ENCODE measurements at regions not wholly inside any gene's neighbourhood (a gene's known extent, or its start where the extent isn't known, plus 50 kb on each side); places are given as distances from the start of the nearest gene placed in this dataset.

DNA sequence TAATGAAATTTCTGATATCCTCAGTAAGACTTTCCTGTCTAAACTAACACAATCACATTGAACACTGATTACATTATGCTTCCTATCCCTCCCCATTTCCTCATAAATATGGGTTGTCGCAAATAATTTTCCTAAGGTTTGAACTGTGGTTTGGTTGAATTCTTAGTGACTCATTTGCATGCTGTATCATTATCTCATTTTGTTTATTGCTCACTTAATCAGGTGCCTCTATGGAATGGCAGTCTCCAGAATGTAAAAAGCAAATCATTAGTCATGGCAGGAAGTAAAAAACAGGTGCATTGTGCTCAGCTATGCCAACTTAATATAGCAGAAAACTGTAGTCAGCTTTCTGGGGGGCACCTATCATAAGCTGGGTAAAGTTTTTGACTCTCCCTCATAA is 216.0 kb upstream of the ZBTB20 start:
- H4K20me1 ChIP-seq (ENCODE audit: insufficient read depth, low read length), result no peaks in the 10 kb centered on the region
- no peak overlapping the region for H3K56ac ChIP-seq (ENCODE audit: extremely low read depth, insufficient read depth, low read length)
- peak; percentile 41 for DNase-seq
- no CpG with 5 or more reads among the region's 1 CpG for WGBS, 2 experiments (ENCODE audit: extremely low coverage in 2 of 2, insufficient read length in 1 of 2)
- H2BK20ac ChIP-seq (ENCODE audit: low read depth, low read length), result no peak overlapping the region
- no peak overlapping the region for H2AFZ ChIP-seq (replicated peaks; ENCODE audit: low read length, poor library complexity)
- no peak for ATAC-seq (ENCODE audit: low read depth)
- in situ Hi-C loops (cut with MboI; ENCODE audit: low sequenced_read_pairs) (no loop called here), dilution Hi-C loops (cut with HindIII; ENCODE audit: low sequenced_read_pairs, unreplicated experiment) (no loop called here), intact Hi-C loops (cut with micrococcal nuclease) (no loop called here)
- no peak overlapping the region for H3K14ac ChIP-seq (replicated peaks; ENCODE audit: low read depth, low read length)
- no peaks in the 10 kb centered on the region for H3K9me3 ChIP-seq (ENCODE audit: control insufficient read depth, insufficient read depth, low read length)
- no peaks in the 10 kb centered on the region for H3K9me1 ChIP-seq (ENCODE audit: insufficient read depth, low read length)
- no peak overlapping the region for H3K18ac ChIP-seq (ENCODE audit: low read depth, low read length)
- no peak for TF ChIP-seq RAD21 (IDR thresholded peaks at IDR 0.05; ENCODE audit: low read length)
- TF ChIP-seq MAZ (IDR thresholded peaks at IDR 0.05; ENCODE audit: borderline replicate concordance, low read depth, low read length), result no peak
- TF ChIP-seq NFE2L2 (IDR thresholded peaks at IDR 0.05; ENCODE audit: low read depth, low read length), result no peak
- no peak overlapping the region for H2BK5ac ChIP-seq (ENCODE audit: low read depth, low read length, poor library complexity, severe bottlenecking)
- no peak overlapping the region for H3K27ac ChIP-seq (ENCODE audit: insufficient read depth, low read length)
- no peak overlapping the region for H3K4ac ChIP-seq (ENCODE audit: low read depth, low read length)
- H3K4me3 ChIP-seq (ENCODE audit: insufficient read depth, low read depth, low read length), result no peak overlapping the region
- no TSS peak for BruUV-seq (replicated peaks)
- H2BK15ac ChIP-seq (ENCODE audit: low read depth, low read length), result no peak overlapping the region
- no peak overlapping the region for H4K8ac ChIP-seq (ENCODE audit: low read depth in 2 of 2, low read length in 2 of 2)
- peaks cover 3% of the 10 kb centered on the region; the same call in 1 of the 2 replicates for H3K4me1 ChIP-seq (ENCODE audit: control insufficient read depth, insufficient read depth, low read length)
- no peak overlapping the region for H3K4me2 ChIP-seq (ENCODE audit: low read depth, low read length)
- H3K23ac ChIP-seq (ENCODE audit: low read depth, low read length), result no peak overlapping the region
- ChIA-PET POLR2A (ENCODE audit: unreplicated experiment) (no interaction called here), CTCF (no interaction called here)
- H3K27me3 ChIP-seq (ENCODE audit: control insufficient read depth, insufficient read depth, low read length), result no peaks in the 10 kb centered on the region
- H3K36me3 ChIP-seq (ENCODE audit: control insufficient read depth, insufficient read depth, low read length), result no peaks in the 10 kb centered on the region
- no peak overlapping the region for H2AK9ac ChIP-seq (replicated peaks; ENCODE audit: low read depth, low read length, poor library complexity)
- no peak overlapping the region for H2AK5ac ChIP-seq (ENCODE audit: low read depth, low read length)
- H4K91ac ChIP-seq (ENCODE audit: insufficient read depth, low read depth, low read length), result no peak overlapping the region
- H3K9ac ChIP-seq (ENCODE audit: low read depth, low read length), result no peak overlapping the region
- no peaks in the 10 kb centered on the region for H3K79me1 ChIP-seq (ENCODE audit: low read depth in 1 of 2, low read length in 2 of 2)
- H4K5ac ChIP-seq (ENCODE audit: low read depth, low read length), result no peak overlapping the region
- no peak overlapping the region for H2BK120ac ChIP-seq (ENCODE audit: low read depth, low read length)
